ENCODE measurements at regions not wholly inside any gene's neighbourhood (a gene's known extent, or its start where the extent isn't known, plus 50 kb on each side); places are given as distances from the start of the nearest gene placed in this dataset.

DNA sequence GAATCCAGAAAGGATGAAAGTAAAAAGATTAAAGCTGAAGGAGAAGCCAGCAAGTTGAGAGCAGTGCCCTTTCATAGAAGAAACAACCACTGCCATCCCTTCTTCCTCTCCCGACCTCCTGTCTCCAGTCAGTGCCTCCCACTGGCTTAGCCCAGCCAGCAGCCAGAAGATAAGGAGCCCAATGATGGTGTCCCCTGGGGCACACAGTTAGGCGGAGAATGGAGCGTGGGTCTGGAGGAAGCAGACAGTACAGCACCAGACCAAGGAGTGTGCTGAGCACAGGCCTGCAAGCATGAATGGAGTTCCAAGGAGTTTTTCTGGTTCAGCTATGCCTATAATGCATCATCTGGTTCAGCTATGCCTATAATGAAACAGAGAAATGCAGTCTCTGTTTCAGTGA is 54.3 kb upstream of the TNRC6B start:
- TF ChIP-seq, protein P1, sequence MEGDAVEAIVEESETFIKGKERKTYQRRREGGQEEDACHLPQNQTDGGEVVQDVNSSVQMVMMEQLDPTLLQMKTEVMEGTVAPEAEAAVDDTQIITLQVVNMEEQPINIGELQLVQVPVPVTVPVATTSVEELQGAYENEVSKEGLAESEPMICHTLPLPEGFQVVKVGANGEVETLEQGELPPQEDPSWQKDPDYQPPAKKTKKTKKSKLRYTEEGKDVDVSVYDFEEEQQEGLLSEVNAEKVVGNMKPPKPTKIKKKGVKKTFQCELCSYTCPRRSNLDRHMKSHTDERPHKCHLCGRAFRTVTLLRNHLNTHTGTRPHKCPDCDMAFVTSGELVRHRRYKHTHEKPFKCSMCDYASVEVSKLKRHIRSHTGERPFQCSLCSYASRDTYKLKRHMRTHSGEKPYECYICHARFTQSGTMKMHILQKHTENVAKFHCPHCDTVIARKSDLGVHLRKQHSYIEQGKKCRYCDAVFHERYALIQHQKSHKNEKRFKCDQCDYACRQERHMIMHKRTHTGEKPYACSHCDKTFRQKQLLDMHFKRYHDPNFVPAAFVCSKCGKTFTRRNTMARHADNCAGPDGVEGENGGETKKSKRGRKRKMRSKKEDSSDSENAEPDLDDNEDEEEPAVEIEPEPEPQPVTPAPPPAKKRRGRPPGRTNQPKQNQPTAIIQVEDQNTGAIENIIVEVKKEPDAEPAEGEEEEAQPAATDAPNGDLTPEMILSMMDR (IDR thresholded peaks at IDR 0.05; ENCODE audit: low read length), result no peak
- TF ChIP-seq EZH2 (optimal IDR thresholded peaks at IDR 0.05; ENCODE audit: low read depth, low read length) (no peak), EZH2phosphoT487 (IDR thresholded peaks at IDR 0.05; ENCODE audit: low read length) (no peak)
